ENCODE measurements at regions not wholly inside any gene's neighbourhood (a gene's known extent, or its start where the extent isn't known, plus 50 kb on each side); places are given as distances from the start of the nearest gene placed in this dataset.

GRCh38 chr6:18985061-18985460, 597.9 kb downstream of the RNF144B start:
- Histone ChIP-seq H3K9me2 (no peaks in the 10 kb centered on the region), H3K27me3 (ENCODE audit: insufficient read depth) (no peaks in the 10 kb centered on the region), H3K36me3 (replicated peaks in 1 of 2; ENCODE audit: control insufficient read depth in 1 of 2, insufficient read depth in 2 of 2, low read length in 1 of 2) (no peaks in the 10 kb centered on the region), H3K4me3 (ENCODE audit: low read depth in 2 of 2, low read length in 1 of 2) (no peak overlapping the region), H3K4me2 (no peak overlapping the region), H3K79me2 (ENCODE audit: insufficient read depth) (no peaks in the 10 kb centered on the region), H3K27ac (ENCODE audit: low read depth in 2 of 2, low read length in 1 of 2) (no peak overlapping the region), H4K20me1 (ENCODE audit: insufficient read depth) (no peaks in the 10 kb centered on the region), H3F3A (replicated peaks; ENCODE audit: insufficient read depth) (no peaks in the 10 kb centered on the region), H3K4me1 (ENCODE audit: control insufficient read depth in 1 of 2, insufficient read depth in 2 of 2, low read depth in 1 of 2, low read length in 1 of 2) (no peaks in the 10 kb centered on the region), H3K9me3 (no peaks in the 10 kb centered on the region), H3K9ac (no peak overlapping the region), H2AFZ (ENCODE audit: low read depth) (no peak overlapping the region)
- no peak for DNase-seq
- ChIA-PET POLR2A (no interaction called here), CTCF (no interaction called here)
- WGBS (ENCODE audit: low lambda C conversion rate), result 27% methylated on average over 8 of the region's 8 CpGs
- TF ChIP-seq GABPA (IDR thresholded peaks at IDR 0.05; ENCODE audit: low read depth), result no peak
- TF ChIP-seq, protein P1, sequence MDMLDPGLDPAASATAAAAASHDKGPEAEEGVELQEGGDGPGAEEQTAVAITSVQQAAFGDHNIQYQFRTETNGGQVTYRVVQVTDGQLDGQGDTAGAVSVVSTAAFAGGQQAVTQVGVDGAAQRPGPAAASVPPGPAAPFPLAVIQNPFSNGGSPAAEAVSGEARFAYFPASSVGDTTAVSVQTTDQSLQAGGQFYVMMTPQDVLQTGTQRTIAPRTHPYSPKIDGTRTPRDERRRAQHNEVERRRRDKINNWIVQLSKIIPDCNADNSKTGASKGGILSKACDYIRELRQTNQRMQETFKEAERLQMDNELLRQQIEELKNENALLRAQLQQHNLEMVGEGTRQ (IDR thresholded peaks at IDR 0.05; ENCODE audit: borderline replicate concordance, low read depth, low read length), result no peak
- TF ChIP-seq, protein P2, sequence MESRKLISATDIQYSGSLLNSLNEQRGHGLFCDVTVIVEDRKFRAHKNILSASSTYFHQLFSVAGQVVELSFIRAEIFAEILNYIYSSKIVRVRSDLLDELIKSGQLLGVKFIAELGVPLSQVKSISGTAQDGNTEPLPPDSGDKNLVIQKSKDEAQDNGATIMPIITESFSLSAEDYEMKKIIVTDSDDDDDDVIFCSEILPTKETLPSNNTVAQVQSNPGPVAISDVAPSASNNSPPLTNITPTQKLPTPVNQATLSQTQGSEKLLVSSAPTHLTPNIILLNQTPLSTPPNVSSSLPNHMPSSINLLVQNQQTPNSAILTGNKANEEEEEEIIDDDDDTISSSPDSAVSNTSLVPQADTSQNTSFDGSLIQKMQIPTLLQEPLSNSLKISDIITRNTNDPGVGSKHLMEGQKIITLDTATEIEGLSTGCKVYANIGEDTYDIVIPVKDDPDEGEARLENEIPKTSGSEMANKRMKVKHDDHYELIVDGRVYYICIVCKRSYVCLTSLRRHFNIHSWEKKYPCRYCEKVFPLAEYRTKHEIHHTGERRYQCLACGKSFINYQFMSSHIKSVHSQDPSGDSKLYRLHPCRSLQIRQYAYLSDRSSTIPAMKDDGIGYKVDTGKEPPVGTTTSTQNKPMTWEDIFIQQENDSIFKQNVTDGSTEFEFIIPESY (IDR thresholded peaks at IDR 0.05; ENCODE audit: borderline replicate concordance, low read depth), result no peak
- TF ChIP-seq GATA2 (CRISPR knock-in tag; IDR thresholded peaks at IDR 0.05), result no peak
- no peak for TF ChIP-seq FOSL2 (IDR thresholded peaks at IDR 0.05; ENCODE audit: borderline replicate concordance, low read depth)
- no peak for TF ChIP-seq USF1 (IDR thresholded peaks at IDR 0.05; ENCODE audit: borderline replicate concordance, low read depth)
- no peak for TF ChIP-seq RFX5 (IDR thresholded peaks at IDR 0.05; ENCODE audit: low read length)
- TF ChIP-seq ELF1 (IDR thresholded peaks at IDR 0.05), result no peak
- no peak for TF ChIP-seq SMC3 (IDR thresholded peaks at IDR 0.05; ENCODE audit: low read depth, low read length)
- TF ChIP-seq MEF2A (IDR thresholded peaks at IDR 0.05; ENCODE audit: borderline replicate concordance, low read depth), result no peak
- no peak for TF ChIP-seq FOXJ3 (CRISPR knock-in tag; IDR thresholded peaks at IDR 0.05)
- no peak for TF ChIP-seq REST (IDR thresholded peaks at IDR 0.05; ENCODE audit: low read depth, low read length)
- no peak for TF ChIP-seq CTCF (IDR thresholded peaks at IDR 0.05)
- TF ChIP-seq NRF1 (IDR thresholded peaks at IDR 0.05; ENCODE audit: low read depth, low read length), result no peak
- no peak for TF ChIP-seq JUND (IDR thresholded peaks at IDR 0.05)
